Mesenchymal stem cell (in vitro differentiated cells and primary cell): ENCODE measurements at regions not wholly inside any gene's neighbourhood (a gene's known extent, or its start where the extent isn't known, plus 50 kb on each side); places are given as distances from the start of the nearest gene placed in this dataset.

ENCODE experiments used
- DNase-seq: peaks from one replicate; pipeline ENCODE4 v3.0.0-alpha.2; 2013
- H2AFZ ChIP-seq: one replicate; pipeline ENCODE4 v1.6.1; 2013; ENCODE audit warnings: low read depth, mild to moderate bottlenecking, control low read depth, inconsistent platforms, low read length, moderate library complexity
- H2AK5ac ChIP-seq: 2 replicates; pipeline ENCODE4 v1.6.1; 2013; ENCODE audit warnings: low read length, moderate library complexity, mild to moderate bottlenecking, inconsistent platforms; ENCODE audit not compliant: severe bottlenecking
- H2BK120ac ChIP-seq: one replicate; pipeline ENCODE4 v1.6.1; 2013; ENCODE audit warnings: low read depth, mild to moderate bottlenecking, inconsistent platforms, low read length, moderate library complexity
- H2BK12ac ChIP-seq, 2 experiments: one replicate each; pipeline ENCODE4 v1.6.1; 2013; ENCODE audit warnings: inconsistent platforms in 2 of 2, low read length in 2 of 2, mild to moderate bottlenecking in 2 of 2, moderate library complexity in 2 of 2, control low read depth in 1 of 2
- H2BK15ac ChIP-seq: one replicate; pipeline ENCODE4 v1.6.1; 2013; ENCODE audit warnings: mild to moderate bottlenecking, low read depth, inconsistent platforms; ENCODE audit not compliant: poor library complexity, severe bottlenecking
- H2BK5ac ChIP-seq: 2 replicates; pipeline ENCODE4 v1.6.1; 2013; ENCODE audit warnings: low read depth, mild to moderate bottlenecking, low read length, control low read depth, inconsistent platforms; ENCODE audit not compliant: poor library complexity, severe bottlenecking
- H3K14ac ChIP-seq, 2 experiments: one replicate each; pipeline ENCODE4 v1.6.1; 2013; ENCODE audit warnings: inconsistent platforms in 2 of 2, low read length in 2 of 2, control low read depth in 1 of 2, mild to moderate bottlenecking in 1 of 2, moderate library complexity in 1 of 2
- H3K18ac ChIP-seq, 2 experiments: one replicate each; pipeline ENCODE4 v1.6.1; 2013; ENCODE audit warnings: inconsistent platforms in 2 of 2, low read length in 2 of 2, control low read depth in 1 of 2, low read depth in 1 of 2, mild to moderate bottlenecking in 1 of 2
- H3K23ac ChIP-seq, 2 experiments: one replicate each; pipeline ENCODE4 v1.6.1; 2013; ENCODE audit warnings: inconsistent platforms in 2 of 2, low read length in 2 of 2, mild to moderate bottlenecking in 2 of 2, moderate library complexity in 2 of 2, control low read depth in 1 of 2
- H3K27ac ChIP-seq: 2 replicates; pipeline ENCODE4 v1.5.1; 2013; ENCODE audit warnings: mild to moderate bottlenecking, moderate library complexity, low read length, control low read depth, inconsistent platforms; ENCODE audit not compliant: poor library complexity, severe bottlenecking
- H3K27me3 ChIP-seq, 2 experiments: 2 replicates each; pipeline versions ENCODE4 v1.6.1 to v1.7.0; 2013; ENCODE audit warnings: low read length in 2 of 2, mild to moderate bottlenecking in 2 of 2, moderate library complexity in 2 of 2, control low read depth in 1 of 2, inconsistent platforms in 1 of 2; ENCODE audit not compliant: control insufficient read depth in 1 of 2, insufficient read depth in 1 of 2
- H3K36me3 ChIP-seq, 2 experiments: 2 replicates each; pipeline versions ENCODE4 v1.6.1 to v1.7.0; 2013; ENCODE audit warnings: low read length in 2 of 2, control low read depth in 1 of 2, inconsistent platforms in 1 of 2, low read depth in 1 of 2, mild to moderate bottlenecking in 1 of 2; ENCODE audit not compliant: insufficient read depth in 2 of 2, control insufficient read depth in 1 of 2
- H3K4ac ChIP-seq, 2 experiments: one replicate each; pipeline ENCODE4 v1.6.1; 2013; ENCODE audit warnings: inconsistent platforms in 2 of 2, low read length in 2 of 2, mild to moderate bottlenecking in 2 of 2, moderate library complexity in 2 of 2, control low read depth in 1 of 2, low read depth in 1 of 2
- H3K4me1 ChIP-seq: 2 replicates; pipeline ENCODE4 v1.6.1; 2013; ENCODE audit warnings: low read depth, low read length, control low read depth; ENCODE audit not compliant: control insufficient read depth, insufficient read depth
- H3K4me2 ChIP-seq: 2 replicates; pipeline ENCODE4 v1.6.1; 2013; ENCODE audit warnings: low read length, mild to moderate bottlenecking, inconsistent platforms; ENCODE audit not compliant: poor library complexity, severe bottlenecking
- H3K4me3 ChIP-seq, 2 experiments: 2 replicates each; pipeline versions ENCODE4 v1.5.1 to v1.7.0; 2013; ENCODE audit warnings: low read length in 2 of 2, mild to moderate bottlenecking in 2 of 2, control low read depth in 1 of 2, low read depth in 1 of 2; ENCODE audit not compliant: insufficient read depth in 1 of 2
- H3K79me1 ChIP-seq: replicated peaks from 2 replicates; pipeline ENCODE4 v1.6.1; 2013; ENCODE audit warnings: mild to moderate bottlenecking, control low read depth, low read length, inconsistent platforms; ENCODE audit not compliant: poor library complexity, severe bottlenecking
- H3K9ac ChIP-seq: 2 replicates; pipeline ENCODE4 v1.7.0; 2013; ENCODE audit warnings: mild to moderate bottlenecking, low read length, moderate library complexity
- H3K9me3 ChIP-seq: 2 replicates; pipeline ENCODE4 v1.7.0; 2013; ENCODE audit warnings: mild to moderate bottlenecking, low read length; ENCODE audit not compliant: control insufficient read depth
- H4K8ac ChIP-seq: one replicate; pipeline ENCODE4 v1.6.1; 2013; ENCODE audit warnings: inconsistent platforms, mild to moderate bottlenecking, low read length, moderate library complexity
- H4K91ac ChIP-seq: one replicate; pipeline ENCODE4 v1.6.1; 2013; ENCODE audit warnings: mild to moderate bottlenecking, low read length, inconsistent platforms
- WGBS: methylation state at CpG from one replicate; pipeline ENCODE4 v1.1.7; 2013; ENCODE audit warnings: mixed read lengths; 5-methylcytosine and 5-hydroxymethylcytosine counted together

DNA sequence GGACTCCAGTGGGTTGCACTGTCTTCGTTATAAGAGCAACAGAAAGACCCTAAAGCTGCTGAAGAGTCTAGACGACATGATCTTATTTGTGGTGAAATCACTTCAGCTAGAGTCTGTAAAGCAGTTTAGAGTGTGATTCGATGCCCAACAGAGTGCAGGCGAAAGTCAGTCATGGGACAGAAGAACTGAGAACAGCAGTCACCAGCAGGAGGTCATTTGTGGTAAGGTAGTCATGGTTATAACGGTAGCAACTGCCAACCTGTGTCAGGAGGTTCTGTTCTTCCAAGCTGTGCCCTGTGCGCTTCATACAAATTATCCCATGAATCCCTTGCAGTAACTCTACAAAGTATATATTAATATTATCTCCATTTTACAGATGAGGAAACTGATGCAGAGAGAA, 954.1 kb downstream of the AACS start:
- H3K14ac ChIP-seq = no peak overlapping the region
- H3K4me1 ChIP-seq = no peaks in the 10 kb centered on the region
- H2BK5ac ChIP-seq = no peak overlapping the region
- H3K27ac ChIP-seq = no peak overlapping the region
- no peak overlapping the region for H3K4ac ChIP-seq
- no peak overlapping the region for H3K18ac ChIP-seq
- no peak overlapping the region for H3K4me3 ChIP-seq
- H3K23ac ChIP-seq = no peak overlapping the region
- H2BK15ac ChIP-seq = no peak overlapping the region
- H4K91ac ChIP-seq = no peak overlapping the region
- H2BK120ac ChIP-seq = no peak overlapping the region
- no peaks in the 10 kb centered on the region for H3K36me3 ChIP-seq
- H3K9me3 ChIP-seq = peaks cover 34% of the 10 kb centered on the region
- H3K9ac ChIP-seq = no peak overlapping the region
- H2BK12ac ChIP-seq = no peak overlapping the region
- no peak for DNase-seq
- no peak overlapping the region for H2AFZ ChIP-seq
- no peaks in the 10 kb centered on the region for H3K27me3 ChIP-seq
- no peak overlapping the region for H2AK5ac ChIP-seq
- WGBS = 67% methylated on average over 4 of the region's 6 CpGs
- no peak overlapping the region for H3K4me2 ChIP-seq
- no peak overlapping the region for H4K8ac ChIP-seq
- H3K79me1 ChIP-seq = no peaks in the 10 kb centered on the region

DNA sequence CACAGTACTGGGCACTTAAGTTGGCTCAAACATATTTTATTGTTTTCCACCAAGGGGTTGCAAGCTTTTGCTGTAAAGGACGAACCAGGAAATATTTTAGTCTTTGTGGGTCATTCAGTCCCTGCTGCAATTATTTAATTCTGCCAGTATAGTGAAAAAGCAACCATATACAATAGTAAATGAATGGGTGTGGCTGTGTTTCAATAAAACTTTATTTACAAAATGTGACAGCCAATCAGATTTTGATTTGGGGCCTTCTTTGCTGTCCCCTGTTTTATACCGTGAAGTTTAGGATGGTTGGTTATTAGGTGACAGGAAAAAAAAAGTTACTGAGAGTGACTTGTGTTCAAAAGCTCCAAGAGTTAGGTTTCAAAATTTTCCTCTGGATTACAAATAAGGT, 956.4 kb downstream of the AACS start:
- Histone ChIP-seq H2BK15ac (no peak overlapping the region), H2AFZ (no peak overlapping the region), H2AK5ac (no peak overlapping the region), H3K23ac (no peak overlapping the region), H3K4me1 (no peaks in the 10 kb centered on the region), H2BK12ac (no peak overlapping the region), H3K4me2 (no peak overlapping the region), H2BK120ac (no peak overlapping the region), H3K27ac (no peak overlapping the region), H2BK5ac (no peak overlapping the region), H3K9ac (no peak overlapping the region), H3K18ac (no peak overlapping the region), H3K36me3 (no peaks in the 10 kb centered on the region), H3K4ac (no peak overlapping the region), H3K4me3 (no peak overlapping the region), H3K79me1 (no peaks in the 10 kb centered on the region), H3K14ac (no peak overlapping the region), H4K91ac (no peak overlapping the region), H3K27me3 (no peaks in the 10 kb centered on the region), H3K9me3 (peaks cover 23% of the 10 kb centered on the region), H4K8ac (no peak overlapping the region)
- 70% methylated on average over 1 of the region's 2 CpGs for whole genome bisulfite sequencing
- no peak for DNase-seq

DNA sequence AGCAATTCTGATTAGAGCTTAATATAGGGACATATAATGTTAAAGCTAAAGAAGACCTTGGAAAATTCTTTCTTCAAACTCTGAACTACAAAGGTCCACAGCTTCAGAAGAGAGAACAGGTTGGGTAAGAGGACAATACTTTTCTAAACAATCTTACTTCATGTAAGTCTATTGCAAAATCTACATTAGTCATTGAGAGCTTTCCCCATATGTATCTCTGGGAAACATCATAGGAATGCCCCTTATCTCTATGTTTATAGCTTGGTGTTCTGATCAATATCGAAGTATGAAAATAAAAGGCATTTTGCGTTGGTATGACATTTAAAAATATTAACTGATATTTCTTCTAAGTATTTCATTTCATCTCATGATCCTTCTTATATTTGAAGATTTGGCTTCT, 962.6 kb downstream of the AACS start:
- Histone ChIP-seq H3K79me1 (no peaks in the 10 kb centered on the region), H3K36me3 (no peaks in the 10 kb centered on the region), H3K27me3 (no peaks in the 10 kb centered on the region), H3K27ac (no peak overlapping the region), H2BK120ac (no peak overlapping the region), H3K9ac (no peak overlapping the region), H4K8ac (no peak overlapping the region), H3K4me1 (no peaks in the 10 kb centered on the region), H2AFZ (no peak overlapping the region), H2BK15ac (no peak overlapping the region), H3K9me3 (peaks cover 11% of the 10 kb centered on the region), H3K4me3 (no peak overlapping the region), H2AK5ac (no peak overlapping the region), H3K18ac (no peak overlapping the region), H3K23ac (no peak overlapping the region), H2BK5ac (no peak overlapping the region), H2BK12ac (no peak overlapping the region), H3K14ac (no peak overlapping the region), H3K4ac (no peak overlapping the region), H4K91ac (no peak overlapping the region), H3K4me2 (no peak overlapping the region)
- DNase-seq = no peak
- WGBS = no CpG with 5 or more reads among the region's 2 CpGs

DNA sequence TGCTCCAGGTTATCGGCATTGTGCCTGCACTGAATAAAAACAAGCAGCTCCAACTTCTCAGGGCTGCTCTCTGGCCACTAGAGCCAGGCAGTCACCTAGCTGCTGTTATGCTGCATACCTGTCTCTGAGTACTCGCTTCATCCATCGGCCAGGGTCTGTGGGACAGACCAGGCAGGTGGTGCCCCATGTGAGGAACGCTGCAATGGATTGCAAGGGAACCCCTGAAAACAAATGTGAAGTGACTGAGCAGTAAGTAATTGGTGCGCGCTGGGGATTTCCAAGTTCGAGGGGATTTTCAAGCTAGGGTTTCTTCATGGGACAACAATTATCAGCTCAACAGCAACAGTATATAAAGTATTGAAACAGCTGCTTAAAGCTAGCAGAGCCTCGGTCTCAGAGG, 965.3 kb downstream of the AACS start:
- Histone ChIP-seq H3K4me1 (no peaks in the 10 kb centered on the region), H2BK12ac (no peak overlapping the region), H3K27me3 (no peaks in the 10 kb centered on the region), H3K36me3 (no peaks in the 10 kb centered on the region), H3K4me3 (no peak overlapping the region), H4K8ac (no peak overlapping the region), H3K9ac (no peak overlapping the region), H2BK15ac (no peak overlapping the region), H3K14ac (no peak overlapping the region), H2BK120ac (no peak overlapping the region), H3K9me3 (peaks cover 12% of the 10 kb centered on the region), H3K18ac (no peak overlapping the region), H3K79me1 (no peaks in the 10 kb centered on the region), H2AFZ (no peak overlapping the region), H4K91ac (no peak overlapping the region), H3K27ac (no peak overlapping the region), H3K4me2 (no peak overlapping the region), H2AK5ac (no peak overlapping the region), H2BK5ac (no peak overlapping the region), H3K4ac (no peak overlapping the region), H3K23ac (no peak overlapping the region)
- 73% methylated on average over 8 of the region's 8 CpGs for WGBS
- DNase-seq = no peak
